ENCODE measurements at regions not wholly inside any gene's neighbourhood (a gene's known extent, or its start where the extent isn't known, plus 50 kb on each side); places are given as distances from the start of the nearest gene placed in this dataset.

GRCh38 chr9:108213511-108213910 is 642.3 kb downstream of the ACTL7B start:
- no peak for DNase-seq

GRCh38 chr9:108212184-108212583 is 643.6 kb downstream of the ACTL7B start:
- no peak for DNase-seq

GRCh38 chr9:108211411-108211955 is 644.3 kb downstream of the ACTL7B start:
- DNase-seq = no peak

GRCh38 chr9:108209132-108209685 is 646.6 kb downstream of the ACTL7B start:
- no peak for DNase-seq

GRCh38 chr9:108207561-108208165 is 648.1 kb downstream of the ACTL7B start:
- no peak for DNase-seq

- DNase-seq = no peak
Observed at GRCh38 chr9:108205276-108205675, 650.5 kb downstream of the ACTL7B start.

- DNase-seq = no peak
Observed at GRCh38 chr9:108197899-108198298, 657.9 kb downstream of the ACTL7B start.

GRCh38 chr9:108197008-108197365 is 658.8 kb downstream of the ACTL7B start:
- no peak for DNase-seq

- no peak for DNase-seq
Observed at GRCh38 chr9:108196332-108197007, 659.3 kb downstream of the ACTL7B start.

- no peak for DNase-seq
Observed at GRCh38 chr9:108194154-108194553, 661.6 kb downstream of the ACTL7B start.

- no peak for DNase-seq
Observed at GRCh38 chr9:108193026-108193710, 662.6 kb downstream of the ACTL7B start.

- no peak for DNase-seq
Observed at GRCh38 chr9:108191065-108191464, 664.7 kb downstream of the ACTL7B start.

GRCh38 chr9:108188976-108189375 is 666.8 kb downstream of the ACTL7B start:
- no peak for DNase-seq

GRCh38 chr9:108188482-108188881 is 667.3 kb downstream of the ACTL7B start:
- no peak for DNase-seq

GRCh38 chr9:108186642-108187395 is 669.0 kb downstream of the ACTL7B start:
- DNase-seq = no peak

- no peak for DNase-seq
Observed at GRCh38 chr9:108185613-108186012, 670.2 kb downstream of the ACTL7B start.

- no peak for DNase-seq
Observed at GRCh38 chr9:108184941-108185340, 670.8 kb downstream of the ACTL7B start.

GRCh38 chr9:108184009-108184408 is 671.8 kb downstream of the ACTL7B start:
- DNase-seq = no peak

- no peak for DNase-seq
Observed at GRCh38 chr9:108182950-108183381, 672.8 kb downstream of the ACTL7B start.

- no peak for DNase-seq
Observed at GRCh38 chr9:108182270-108182669, 673.5 kb downstream of the ACTL7B start.

- no peak for DNase-seq
Observed at GRCh38 chr9:108181441-108181840, 674.3 kb downstream of the ACTL7B start.

GRCh38 chr9:108180541-108180940 is 675.2 kb downstream of the ACTL7B start:
- DNase-seq = no peak

- DNase-seq = no peak
Observed at GRCh38 chr9:108178318-108178717, 677.5 kb downstream of the ACTL7B start.

Data from cerebellar nuclear complex (tissue), 1 donor.